ENCODE measurements at regions not wholly inside any gene's neighbourhood (a gene's known extent, or its start where the extent isn't known, plus 50 kb on each side); places are given as distances from the start of the nearest gene placed in this dataset.

GRCh38 chr6:85372915-85373270 lies 77.0 kb upstream of the NT5E start:
- no peak overlapping the region for H3K4me2 ChIP-seq (replicated peaks; ENCODE audit: extremely low read depth, low read length, poor library complexity, severe bottlenecking)

GRCh38 chr6:85372188-85372914 lies 77.5 kb upstream of the NT5E start:
- Mint-ChIP-seq H3K36me3 (no peaks in the 10 kb centered on the region), H3K4me1 (no peaks in the 10 kb centered on the region), H3K9me3 (peaks cover 0 to 5% (median 4%) of the 10 kb centered on the region in 7 donors), H3K27ac (no peak overlapping the region), H3K27me3 (ENCODE audit: low read depth in 3 of 3) (peaks cover 3% of the 10 kb centered on the region in 3 donors), H3K4me3 (no peak overlapping the region)
- Histone ChIP-seq H3K4me2 (replicated peaks; ENCODE audit: extremely low read depth, low read length, poor library complexity, severe bottlenecking) (no peak overlapping the region), H3K9ac (ENCODE audit: insufficient read depth, low read length, poor library complexity, severe bottlenecking) (no peak overlapping the region), H3K27me3 (ENCODE audit: control insufficient read depth in 2 of 2, insufficient read depth in 2 of 2, low read length in 2 of 2) (no peaks in the 10 kb centered on the region), H4K20me1 (ENCODE audit: insufficient read depth, low read length) (no peaks in the 10 kb centered on the region), H3K4me3 (replicated peaks in 1 of 3; ENCODE audit: low read depth in 2 of 3, low read length in 3 of 3) (no peak overlapping the region), H3K4me1 (ENCODE audit: control insufficient read depth in 1 of 2, insufficient read depth in 2 of 2, low read length in 2 of 2) (no peaks in the 10 kb centered on the region), H3K36me3 (replicated peaks in 1 of 2; ENCODE audit: control insufficient read depth in 1 of 2, insufficient read depth in 2 of 2, low read length in 2 of 2) (no peaks in the 10 kb centered on the region), H3K27ac (ENCODE audit: low read depth in 1 of 2, low read length in 2 of 2) (no peak overlapping the region), H2AFZ (ENCODE audit: insufficient read depth, low read depth, low read length, poor library complexity, severe bottlenecking) (no peak overlapping the region), H3K79me2 (ENCODE audit: insufficient read depth, low read length) (no peaks in the 10 kb centered on the region), H3K9me3 (replicated peaks in 1 of 2; ENCODE audit: control insufficient read depth in 1 of 2, insufficient read depth in 1 of 2, low read length in 2 of 2) (no peaks in the 10 kb centered on the region)
- TF ChIP-seq CTCF (IDR thresholded peaks at IDR 0.05) = no peak
- DNase-seq = no peak
- intact Hi-C loops (cut with micrococcal nuclease) = no loop called here
- 86% methylated on average over 4 of the region's 9 CpGs for WGBS (ENCODE audit: insufficient coverage)

More at GRCh38 chr6:85372915-85373270, 77.0 kb upstream of the NT5E start:
- H3K36me3 ChIP-seq (replicated peaks in 1 of 2; ENCODE audit: control insufficient read depth in 1 of 2, insufficient read depth in 2 of 2, low read length in 2 of 2) = no peaks in the 10 kb centered on the region
- Mint-ChIP-seq H3K4me1 (no peaks in the 10 kb centered on the region), H3K27me3 (ENCODE audit: low read depth in 3 of 3) (peaks cover 3 to 5% (median 3%) of the 10 kb centered on the region in 3 donors), H3K36me3 (no peaks in the 10 kb centered on the region), H3K4me3 (no peak overlapping the region), H3K27ac (no peak overlapping the region), H3K9me3 (peaks cover 0 to 9% (median 5%) of the 10 kb centered on the region in 7 donors)
- no peak overlapping the region for H3K27ac ChIP-seq (ENCODE audit: low read depth in 1 of 2, low read length in 2 of 2)
- no peaks in the 10 kb centered on the region for H3K79me2 ChIP-seq (ENCODE audit: insufficient read depth, low read length)
- no peaks in the 10 kb centered on the region for H4K20me1 ChIP-seq (ENCODE audit: insufficient read depth, low read length)
- TF ChIP-seq CTCF (IDR thresholded peaks at IDR 0.05) = no peak
- H3K27me3 ChIP-seq (ENCODE audit: control insufficient read depth in 2 of 2, insufficient read depth in 2 of 2, low read length in 2 of 2) = no peaks in the 10 kb centered on the region
- DNase-seq = no peak
- no CpG with 5 or more reads among the region's 2 CpGs for WGBS (ENCODE audit: insufficient coverage)
- H2AFZ ChIP-seq (ENCODE audit: insufficient read depth, low read depth, low read length, poor library complexity, severe bottlenecking) = no peak overlapping the region
- no peak overlapping the region for H3K4me3 ChIP-seq (replicated peaks in 1 of 3; ENCODE audit: low read depth in 2 of 3, low read length in 3 of 3)
- H3K4me1 ChIP-seq (ENCODE audit: control insufficient read depth in 1 of 2, insufficient read depth in 2 of 2, low read length in 2 of 2) = no peaks in the 10 kb centered on the region
- intact Hi-C loops (cut with micrococcal nuclease) = no loop called here
- H3K9me3 ChIP-seq (replicated peaks in 1 of 2; ENCODE audit: control insufficient read depth in 1 of 2, insufficient read depth in 1 of 2, low read length in 2 of 2) = no peaks in the 10 kb centered on the region
- no peak overlapping the region for H3K9ac ChIP-seq (ENCODE audit: insufficient read depth, low read length, poor library complexity, severe bottlenecking)

Measured in CD14-positive monocyte (primary cell).